ENCODE measurements at regions not wholly inside any gene's neighbourhood (a gene's known extent, or its start where the extent isn't known, plus 50 kb on each side); places are given as distances from the start of the nearest gene placed in this dataset.

GRCh38 chr2:121133551-121134319 lies 151.3 kb downstream of the TFCP2L1 start:
- no peaks in the 10 kb centered on the region for H3K27me3 Mint-ChIP-seq (ENCODE audit: insufficient read depth, unreplicated experiment)
- peaks cover 4% of the 10 kb centered on the region for H3K36me3 Mint-ChIP-seq (ENCODE audit: insufficient read depth, unreplicated experiment)
- no peaks in the 10 kb centered on the region for H3K9me3 Mint-ChIP-seq (ENCODE audit: unreplicated experiment)
- POLR2A ChIA-PET = no interaction called here
- intact Hi-C loops (cut with micrococcal nuclease; ENCODE audit: unreplicated experiment) = no loop called here
- no peak overlapping the region for H3K4me3 Mint-ChIP-seq (ENCODE audit: unreplicated experiment)
- no TSS peak for BruUV-seq (replicated peaks)
- peaks cover 8% of the 10 kb centered on the region for H3K4me1 Mint-ChIP-seq (ENCODE audit: low read depth, unreplicated experiment)
- no peak for DNase-seq
- H3K4me1 ChIP-seq = peaks cover 5% of the 10 kb centered on the region; the same call in 1 of the 2 replicates
- H3K9me3 ChIP-seq = no peaks in the 10 kb centered on the region
- H3K4me3 ChIP-seq (ENCODE audit: low read depth, low read length) = no peak overlapping the region
- H3K27me3 ChIP-seq (replicated peaks; ENCODE audit: control insufficient read depth, insufficient read depth, low read length) = no peaks in the 10 kb centered on the region
- CTCF ChIA-PET = no interaction called here
- H3K27ac Mint-ChIP-seq (ENCODE audit: unreplicated experiment) = peak overlapping the region; percentile 2
- TF ChIP-seq, protein P1, sequence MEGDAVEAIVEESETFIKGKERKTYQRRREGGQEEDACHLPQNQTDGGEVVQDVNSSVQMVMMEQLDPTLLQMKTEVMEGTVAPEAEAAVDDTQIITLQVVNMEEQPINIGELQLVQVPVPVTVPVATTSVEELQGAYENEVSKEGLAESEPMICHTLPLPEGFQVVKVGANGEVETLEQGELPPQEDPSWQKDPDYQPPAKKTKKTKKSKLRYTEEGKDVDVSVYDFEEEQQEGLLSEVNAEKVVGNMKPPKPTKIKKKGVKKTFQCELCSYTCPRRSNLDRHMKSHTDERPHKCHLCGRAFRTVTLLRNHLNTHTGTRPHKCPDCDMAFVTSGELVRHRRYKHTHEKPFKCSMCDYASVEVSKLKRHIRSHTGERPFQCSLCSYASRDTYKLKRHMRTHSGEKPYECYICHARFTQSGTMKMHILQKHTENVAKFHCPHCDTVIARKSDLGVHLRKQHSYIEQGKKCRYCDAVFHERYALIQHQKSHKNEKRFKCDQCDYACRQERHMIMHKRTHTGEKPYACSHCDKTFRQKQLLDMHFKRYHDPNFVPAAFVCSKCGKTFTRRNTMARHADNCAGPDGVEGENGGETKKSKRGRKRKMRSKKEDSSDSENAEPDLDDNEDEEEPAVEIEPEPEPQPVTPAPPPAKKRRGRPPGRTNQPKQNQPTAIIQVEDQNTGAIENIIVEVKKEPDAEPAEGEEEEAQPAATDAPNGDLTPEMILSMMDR (IDR thresholded peaks at IDR 0.05; ENCODE audit: insufficient read depth in 1 of 2, low read depth in 1 of 2, low read length in 1 of 2, severe bottlenecking in 1 of 2, unreplicated experiment in 1 of 2) = no peak
- H3K36me3 ChIP-seq (ENCODE audit: control insufficient read depth, insufficient read depth, low read length) = no peaks in the 10 kb centered on the region

DNA sequence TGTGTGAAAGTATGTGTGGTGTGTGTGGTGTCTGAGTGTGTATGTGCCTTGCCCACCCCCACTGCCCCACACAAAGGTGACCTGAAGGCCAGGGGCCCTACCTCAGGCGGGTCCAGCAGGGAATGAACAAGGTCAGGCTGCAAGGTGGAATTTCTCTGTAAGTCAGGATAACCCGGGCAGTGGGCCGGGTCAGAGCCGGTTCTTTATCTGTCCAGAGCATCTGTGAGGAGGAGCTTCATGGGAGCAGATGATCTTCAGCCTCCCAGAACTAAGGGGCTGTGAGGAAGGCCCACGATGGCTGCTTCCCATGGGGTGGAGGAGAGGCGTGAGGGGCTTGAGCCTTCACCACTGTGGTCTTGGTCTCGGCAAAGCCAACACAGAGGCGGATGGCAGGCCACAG lies 150.3 kb downstream of the TFCP2L1 start:
- Histone ChIP-seq H3K27me3 (replicated peaks; ENCODE audit: control insufficient read depth, insufficient read depth, low read length) (no peaks in the 10 kb centered on the region), H3K4me1 (peaks cover 2% of the 10 kb centered on the region; the same call in 1 of the 2 replicates), H3K36me3 (ENCODE audit: control insufficient read depth, insufficient read depth, low read length) (no peaks in the 10 kb centered on the region), H3K4me3 (ENCODE audit: low read depth, low read length) (no peak overlapping the region), H3K9me3 (no peaks in the 10 kb centered on the region)
- peak overlapping the region; percentile 2 for H3K27ac Mint-ChIP-seq (ENCODE audit: unreplicated experiment)
- DNase-seq = peak in 1 of 2 experiments; percentile 7
- no peaks in the 10 kb centered on the region for H3K9me3 Mint-ChIP-seq (ENCODE audit: unreplicated experiment)
- POLR2A ChIA-PET = interaction anchor here (0.6 kb wide), 1 partner anchor 43 kb away, joined by 4 read pairs; no protein-coding TSS in a partner anchor
- peaks cover 4% of the 10 kb centered on the region for H3K36me3 Mint-ChIP-seq (ENCODE audit: insufficient read depth, unreplicated experiment)
- BruUV-seq (replicated peaks) = no TSS peak
- TF ChIP-seq, protein P1 (IDR thresholded peaks at IDR 0.05; ENCODE audit: insufficient read depth in 1 of 2, low read depth in 1 of 2, low read length in 1 of 2, severe bottlenecking in 1 of 2, unreplicated experiment in 1 of 2) = no peak
- H3K4me3 Mint-ChIP-seq (ENCODE audit: unreplicated experiment) = no peak overlapping the region
- CTCF ChIA-PET = interaction anchor here (1.2 kb wide), 1 partner anchor 221 kb away, joined by 3 read pairs; no protein-coding TSS in a partner anchor
- intact Hi-C loops (cut with micrococcal nuclease; ENCODE audit: unreplicated experiment) = no loop called here
- H3K4me1 Mint-ChIP-seq (ENCODE audit: low read depth, unreplicated experiment) = peaks cover 8% of the 10 kb centered on the region
- no peaks in the 10 kb centered on the region for H3K27me3 Mint-ChIP-seq (ENCODE audit: insufficient read depth, unreplicated experiment)

DNA sequence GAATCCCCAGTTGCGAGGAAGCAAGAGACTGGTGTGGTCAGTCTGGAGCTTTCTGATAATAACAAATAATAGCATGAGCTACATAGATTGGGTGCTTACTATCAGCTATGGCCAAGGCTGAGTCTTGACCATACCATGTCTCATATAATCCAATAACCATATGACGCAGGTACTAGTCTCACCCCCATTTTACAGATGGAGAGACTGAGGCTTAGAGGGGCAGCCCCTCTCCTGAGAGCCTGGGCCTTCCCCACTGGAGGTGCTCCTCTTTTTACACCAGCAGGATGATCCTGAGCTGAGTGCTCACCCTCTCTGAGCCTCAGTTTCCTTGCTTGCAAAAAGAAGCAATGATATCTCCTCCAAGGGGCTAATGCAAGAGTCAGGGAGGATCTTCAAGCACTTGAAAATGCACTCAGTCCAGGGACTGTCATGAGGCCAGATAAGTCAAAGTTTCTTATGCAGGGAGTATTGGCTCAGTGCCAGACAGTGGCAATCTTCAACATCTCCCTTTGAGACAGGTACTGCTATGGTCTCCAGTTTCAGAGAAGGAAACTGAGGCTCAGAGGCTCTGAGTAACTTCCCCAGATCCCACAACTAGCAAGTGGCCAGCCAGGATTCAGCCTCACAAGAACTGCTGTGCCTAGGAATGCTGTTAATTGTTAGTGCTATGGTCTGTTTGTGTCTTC lies 149.7 kb downstream of the TFCP2L1 start:
- no peaks in the 10 kb centered on the region for H3K4me1 ChIP-seq
- H3K36me3 Mint-ChIP-seq (ENCODE audit: insufficient read depth, unreplicated experiment) = peaks cover 4% of the 10 kb centered on the region
- no peak overlapping the region for H3K4me3 Mint-ChIP-seq (ENCODE audit: unreplicated experiment)
- ChIA-PET CTCF (interaction anchor here (1.2 kb wide), 1 partner anchor 221 kb away, joined by 3 read pairs; no protein-coding TSS in a partner anchor), POLR2A (interaction anchor here (0.6 kb wide), 1 partner anchor 43 kb away, joined by 4 read pairs; no protein-coding TSS in a partner anchor)
- no peak overlapping the region for H3K4me3 ChIP-seq (ENCODE audit: low read depth, low read length)
- H3K27ac Mint-ChIP-seq (ENCODE audit: unreplicated experiment) = no peak overlapping the region
- DNase-seq = no peak
- peaks cover 8% of the 10 kb centered on the region for H3K4me1 Mint-ChIP-seq (ENCODE audit: low read depth, unreplicated experiment)
- no peaks in the 10 kb centered on the region for H3K9me3 Mint-ChIP-seq (ENCODE audit: unreplicated experiment)
- H3K27me3 Mint-ChIP-seq (ENCODE audit: insufficient read depth, unreplicated experiment) = no peaks in the 10 kb centered on the region
- H3K36me3 ChIP-seq (ENCODE audit: control insufficient read depth, insufficient read depth, low read length) = no peaks in the 10 kb centered on the region
- intact Hi-C loops (cut with micrococcal nuclease; ENCODE audit: unreplicated experiment) = no loop called here
- H3K9me3 ChIP-seq = no peaks in the 10 kb centered on the region; the same call in 1 of the 2 replicates
- no TSS peak for BruUV-seq (replicated peaks)
- TF ChIP-seq, protein P1 (IDR thresholded peaks at IDR 0.05; ENCODE audit: insufficient read depth in 1 of 2, low read depth in 1 of 2, low read length in 1 of 2, severe bottlenecking in 1 of 2, unreplicated experiment in 1 of 2) = no peak
- H3K27me3 ChIP-seq (replicated peaks; ENCODE audit: control insufficient read depth, insufficient read depth, low read length) = no peaks in the 10 kb centered on the region

Measured in Caco-2 (cell line).